NB4 (cell line): ENCODE measurements at regions not wholly inside any gene's neighbourhood (a gene's known extent, or its start where the extent isn't known, plus 50 kb on each side); places are given as distances from the start of the nearest gene placed in this dataset.

Source experiments
- DNase-seq: peaks from one replicate; pipeline ENCODE4 v3.0.0; 2010; ENCODE audit warnings: low read depth
- H3K4me3 ChIP-seq: one replicate; pipeline ENCODE4 v1.5.1; 2011; ENCODE audit warnings: mild to moderate bottlenecking, low read depth, low read length, moderate library complexity
- CTCF ChIP-seq: IDR thresholded peaks from one replicate; pipeline ENCODE4 v1.5.1; 2012; ENCODE audit warnings: low read depth, low read length
- MAX ChIP-seq: IDR thresholded peaks from 2 replicates; pipeline ENCODE4 v1.6.1; 2011; ENCODE audit warnings: low read depth, low read length
- MYC ChIP-seq: IDR thresholded peaks from 2 replicates; pipeline ENCODE4 v1.6.1; 2011; ENCODE audit warnings: low read depth, low read length
- POLR2A ChIP-seq: IDR thresholded peaks from 2 replicates; pipeline ENCODE4 v1.6.1; 2011; ENCODE audit warnings: mild to moderate bottlenecking; ENCODE audit not compliant: insufficient read length; ENCODE audit errors: extremely low read depth

- no peak for TF ChIP-seq MYC
- no peak for TF ChIP-seq POLR2A
- no peak for TF ChIP-seq CTCF
- no peak for TF ChIP-seq MAX
- no peak for DNase-seq
- no peak overlapping the region for H3K4me3 ChIP-seq
Observed at GRCh38 chr15:87196498-87196897, 1060.0 kb downstream of the NTRK3 start.

GRCh38 chr15:87193481-87193880 is 1063.1 kb downstream of the NTRK3 start:
- no peak for DNase-seq
- TF ChIP-seq MAX (no peak), POLR2A (no peak), CTCF (no peak), MYC (no peak)
- H3K4me3 ChIP-seq: no peak overlapping the region

GRCh38 chr15:87167706-87168105 is 1088.0 kb downstream of the AGBL1 start:
- H3K4me3 ChIP-seq: no peak overlapping the region
- TF ChIP-seq CTCF: no peak
- TF ChIP-seq MAX: no peak
- no peak for TF ChIP-seq POLR2A
- no peak for TF ChIP-seq MYC
- DNase-seq: no peak

- TF ChIP-seq MYC (no peak), POLR2A (no peak), MAX (no peak), CTCF (no peak)
- no peak for DNase-seq
- no peak overlapping the region for H3K4me3 ChIP-seq
Observed at GRCh38 chr15:87167055-87167454, 1087.4 kb downstream of the AGBL1 start.

GRCh38 chr15:87155771-87156170 is 1076.1 kb downstream of the AGBL1 start:
- H3K4me3 ChIP-seq: no peak overlapping the region
- no peak for DNase-seq
- TF ChIP-seq POLR2A (no peak), MYC (no peak), CTCF (no peak)

- no peak overlapping the region for H3K4me3 ChIP-seq
- no peak for TF ChIP-seq POLR2A
- no peak for TF ChIP-seq MAX
- TF ChIP-seq MYC: no peak
- no peak for TF ChIP-seq CTCF
- no peak for DNase-seq
Observed at GRCh38 chr15:87154761-87155160, 1075.1 kb downstream of the AGBL1 start.
